KMS-11 (cell line): ENCODE measurements at regions not wholly inside any gene's neighbourhood (a gene's known extent, or its start where the extent isn't known, plus 50 kb on each side); places are given as distances from the start of the nearest gene placed in this dataset.

Source experiments
- H2AFZ ChIP-seq: fragments of 200-600 bp; sonication (generic); 2 replicates; pipeline ENCODE4 v1.6.1; 2016; ENCODE audit warnings: antibody characterized with exemption, mixed run types, low read depth
- H3K27ac ChIP-seq: fragments of 200-600 bp; sonication (generic); 2 replicates; pipeline ENCODE4 v1.6.1; 2016; ENCODE audit warnings: mild to moderate bottlenecking, mixed run types
- H3K27me3 ChIP-seq: fragments of 200-600 bp; sonication (generic); 2 replicates; pipeline ENCODE4 v1.6.1; 2017; ENCODE audit warnings: mild to moderate bottlenecking, low read depth, mixed run types, moderate library complexity; ENCODE audit not compliant: insufficient read depth
- H3K36me3 ChIP-seq: fragments of 200-600 bp; sonication (generic); 2 replicates; pipeline ENCODE4 v1.6.1; 2017; ENCODE audit warnings: mild to moderate bottlenecking, mixed run types; ENCODE audit not compliant: insufficient read depth
- H3K4me1 ChIP-seq: fragments of 200-600 bp; sonication (generic); 2 replicates; pipeline ENCODE4 v1.6.1; 2016; ENCODE audit warnings: mild to moderate bottlenecking, low read depth, mixed run types; ENCODE audit not compliant: poor library complexity, severe bottlenecking
- H3K4me2 ChIP-seq: fragments of 200-600 bp; sonication (generic); 2 replicates; pipeline ENCODE4 v1.7.0; 2016; ENCODE audit warnings: mild to moderate bottlenecking, mixed run types
- H3K4me3 ChIP-seq: fragments of 200-600 bp; sonication (generic); IDR thresholded peaks from 2 replicates; pipeline ENCODE4 v1.6.1; 2017; ENCODE audit warnings: low read depth, low read length, mixed read lengths; ENCODE audit not compliant: insufficient read depth
- H3K79me2 ChIP-seq: fragments of 200-600 bp; sonication (generic); 2 replicates; pipeline ENCODE4 v1.6.1; 2016; ENCODE audit warnings: low read depth, mixed run types; ENCODE audit not compliant: insufficient read depth
- H3K9ac ChIP-seq: fragments of 200-600 bp; sonication (generic); 2 replicates; pipeline ENCODE4 v1.6.1; 2016; ENCODE audit warnings: mild to moderate bottlenecking, mixed run types
- H4K20me1 ChIP-seq: fragments of 200-600 bp; sonication (generic); 2 replicates; pipeline ENCODE4 v1.6.1; 2016; ENCODE audit warnings: mild to moderate bottlenecking, mixed run types; ENCODE audit not compliant: insufficient read depth
- CTCF ChIP-seq: fragments of 200-600 bp; sonication (generic); conservative IDR thresholded peaks from 2 replicates; pipeline ENCODE4 v1.6.1; 2017; ENCODE audit warnings: low read depth, mild to moderate bottlenecking, antibody characterized with exemption, low read length, moderate library complexity, mixed read lengths

DNA sequence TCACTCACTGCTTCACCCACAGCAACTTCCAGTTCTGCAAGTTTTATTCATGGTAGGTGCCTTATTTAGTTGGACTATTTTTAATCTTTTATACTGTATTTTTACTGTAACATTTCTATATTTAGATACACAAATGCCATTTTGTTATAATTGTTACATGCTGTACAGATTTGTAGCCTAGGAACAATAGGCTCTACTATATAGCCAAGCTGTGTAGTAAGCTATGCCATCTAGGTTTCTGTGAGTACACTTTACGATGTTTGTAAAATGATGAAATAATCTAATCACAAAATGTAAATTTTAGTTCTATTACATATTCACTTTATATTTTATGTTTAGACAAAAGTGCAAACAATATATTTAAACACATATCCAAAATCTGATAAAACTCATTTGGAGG, 1187.8 kb downstream of the TECRL start:
- Histone ChIP-seq H3K27ac (no peak overlapping the region), H2AFZ (no peak overlapping the region), H4K20me1 (no peaks in the 10 kb centered on the region), H3K79me2 (no peaks in the 10 kb centered on the region), H3K27me3 (no peaks in the 10 kb centered on the region), H3K4me1 (no peaks in the 10 kb centered on the region), H3K36me3 (no peaks in the 10 kb centered on the region), H3K4me3 (no peak overlapping the region), H3K4me2 (no peak overlapping the region), H3K9ac (no peak overlapping the region)
- no peak for TF ChIP-seq CTCF

DNA sequence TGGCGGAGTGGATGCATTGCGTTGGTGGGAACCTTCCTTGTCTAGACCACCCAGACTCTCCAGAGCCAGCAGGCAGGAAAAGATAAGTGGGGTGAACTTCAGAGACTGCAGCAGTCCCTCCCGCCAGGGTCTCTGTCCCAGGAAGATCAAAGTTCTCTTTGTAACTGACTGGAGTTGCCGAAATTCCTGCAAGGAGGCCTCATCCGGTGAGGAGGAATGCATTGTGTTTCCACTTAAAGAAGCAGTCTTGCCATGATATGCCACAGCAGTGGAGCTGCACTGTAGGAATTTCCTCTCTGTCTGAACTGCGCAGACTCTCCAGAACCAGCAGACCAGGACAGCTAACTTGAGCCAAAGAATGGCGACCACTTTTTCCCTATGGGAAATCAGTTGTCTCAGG, 1190.4 kb downstream of the TECRL start:
- Histone ChIP-seq H3K27ac (no peak overlapping the region), H3K9ac (no peak overlapping the region), H3K79me2 (no peaks in the 10 kb centered on the region), H4K20me1 (no peaks in the 10 kb centered on the region), H3K27me3 (no peaks in the 10 kb centered on the region), H2AFZ (no peak overlapping the region), H3K4me2 (no peak overlapping the region), H3K4me3 (no peak overlapping the region), H3K36me3 (no peaks in the 10 kb centered on the region), H3K4me1 (no peaks in the 10 kb centered on the region)
- no peak for TF ChIP-seq CTCF

- Histone ChIP-seq H3K27ac (no peak overlapping the region), H4K20me1 (no peaks in the 10 kb centered on the region), H3K4me1 (no peaks in the 10 kb centered on the region), H3K36me3 (no peaks in the 10 kb centered on the region), H3K4me2 (no peak overlapping the region), H3K9ac (no peak overlapping the region), H3K79me2 (no peaks in the 10 kb centered on the region), H2AFZ (no peak overlapping the region), H3K4me3 (no peak overlapping the region), H3K27me3 (no peaks in the 10 kb centered on the region)
- no peak for TF ChIP-seq CTCF
Observed at GRCh38 chr4:63214076-63214475, 1195.2 kb downstream of the TECRL start.

- Histone ChIP-seq H3K79me2 (no peaks in the 10 kb centered on the region), H3K4me2 (no peak overlapping the region), H3K36me3 (no peaks in the 10 kb centered on the region), H3K27me3 (no peaks in the 10 kb centered on the region), H3K4me1 (no peaks in the 10 kb centered on the region), H4K20me1 (no peaks in the 10 kb centered on the region), H2AFZ (no peak overlapping the region), H3K27ac (no peak overlapping the region), H3K4me3 (no peak overlapping the region), H3K9ac (no peak overlapping the region)
- no peak for TF ChIP-seq CTCF
Observed at GRCh38 chr4:63211776-63212479, 1197.3 kb downstream of the TECRL start.
